OCI-LY7 (cell line): ENCODE measurements at regions not wholly inside any gene's neighbourhood (a gene's known extent, or its start where the extent isn't known, plus 50 kb on each side); places are given as distances from the start of the nearest gene placed in this dataset.

ENCODE experiments used
- CTCF ChIP-seq: fragments of 200-600 bp; sonication (generic); conservative IDR thresholded peaks from 2 replicates; pipeline ENCODE4 v1.5.1; 2014; ENCODE audit warnings: mild to moderate bottlenecking, antibody characterized with exemption, low read length, moderate library complexity, mixed read lengths
- EZH2phosphoT487 ChIP-seq: fragments of 200-600 bp; sonication (generic); IDR thresholded peaks from 2 replicates; pipeline ENCODE4 v1.6.1; 2018; ENCODE audit warnings: low read depth, borderline replicate concordance, mild to moderate bottlenecking, mixed run types, antibody characterized with exemption, low read length, moderate library complexity, mixed read lengths

- TF ChIP-seq CTCF (no peak), EZH2phosphoT487 (no peak)
Measured at GRCh38 chr1:223460566-223461189, 67.5 kb downstream of the CCDC185 start.
